Tibial nerve (tissue), 4 donors: ENCODE measurements at regions not wholly inside any gene's neighbourhood (a gene's known extent, or its start where the extent isn't known, plus 50 kb on each side); places are given as distances from the start of the nearest gene placed in this dataset.

ENCODE experiments used
- DNase-seq, 2 donors: peaks; one replicate each; pipeline ENCODE4 v3.0.0-alpha.2; 2019; ENCODE audit warnings: low spot score in 2 of 2
- H3K27ac ChIP-seq, 4 donors: fragments of 200-600 bp; sonication (generic) in 3 of 4; one replicate each; pipeline ENCODE4 v1.5.1; 2017 to 2019; ENCODE audit warnings: mild to moderate bottlenecking in 1 of 4
- H3K27me3 ChIP-seq, 2 donors: fragments of 200-600 bp; sonication (generic) in 1 of 2; one replicate each; pipeline versions ENCODE4 v1.5.1 to v1.6.0; 2017 to 2019
- H3K36me3 ChIP-seq, 3 donors: fragments of 200-600 bp; sonication (generic); one replicate each; pipeline ENCODE4 v1.5.1; 2018 to 2019
- H3K4me1 ChIP-seq, 4 donors: fragments of 200-600 bp; sonication (generic) in 3 of 4; one replicate each; pipeline ENCODE4 v1.5.1; 2017 to 2019
- H3K4me3 ChIP-seq, 4 donors: fragments of 200-600 bp; sonication (generic) in 3 of 4; one replicate each; pipeline ENCODE4 v1.5.1; 2017 to 2019; ENCODE audit warnings: mild to moderate bottlenecking in 1 of 4, moderate library complexity in 1 of 4
- H3K9me3 ChIP-seq, 4 donors: fragments of 200-600 bp; sonication (generic) in 3 of 4; one replicate each; pipeline ENCODE4 v1.5.1; 2017 to 2019
- EP300 ChIP-seq, 2 donors: sonication (generic); formaldehyde crosslinking; IDR thresholded peaks; one replicate each; pipeline ENCODE4 v1.6.1; 2017; ENCODE audit warnings: antibody characterized with exemption in 2 of 2, mild to moderate bottlenecking in 1 of 2
- POLR2A ChIP-seq, 2 donors: fragments of 450-650 bp; IDR thresholded peaks; one replicate each; pipeline ENCODE4 v1.6.1; 2017; ENCODE audit warnings: antibody characterized with exemption in 2 of 2, mild to moderate bottlenecking in 2 of 2, moderate library complexity in 2 of 2
- whole genome bisulfite sequencing, 2 donors: methylation state at CpG; one replicate each; pipeline ENCODE4 v1.1.5; 2018; 5-methylcytosine and 5-hydroxymethylcytosine counted together
- TF ChIP-seq, protein P1 (sequence below), 5 experiments: fragments of 200-600 bp in 3 of 5; fragments of 450-650 bp in 2 of 5; sonication (generic) in 3 of 5; IDR thresholded peaks; one replicate each; pipeline ENCODE4 v1.5.1; 2016 to 2019; ENCODE audit warnings: antibody characterized with exemption in 5 of 5, mild to moderate bottlenecking in 3 of 5, moderate library complexity in 2 of 5

DNA sequence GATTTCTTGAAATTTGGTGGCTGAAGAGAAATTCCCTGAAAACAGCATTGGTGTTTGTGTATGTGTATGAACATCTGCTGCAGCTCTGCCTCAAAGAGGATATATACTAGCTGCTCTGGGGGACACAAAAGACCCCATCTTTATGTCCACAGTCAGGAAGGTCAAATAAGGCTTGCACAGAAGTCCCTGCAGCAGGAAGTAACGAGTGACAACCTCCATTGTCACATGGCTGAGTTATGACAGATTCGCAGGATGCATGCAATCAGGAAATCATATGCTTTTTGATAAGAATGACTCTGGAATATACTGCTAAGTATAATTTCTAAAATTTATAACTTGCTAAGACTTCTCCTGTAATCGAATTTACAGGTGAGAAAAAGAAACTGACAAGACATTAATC, 225.9 kb upstream of the CST7 start:
- no peaks in the 10 kb centered on the region for H3K4me1 ChIP-seq
- DNase-seq = no peak
- H3K9me3 ChIP-seq = no peaks in the 10 kb centered on the region
- no peak for TF ChIP-seq EP300 (IDR thresholded peaks at IDR 0.05)
- TF ChIP-seq POLR2A (IDR thresholded peaks at IDR 0.05) = no peak
- TF ChIP-seq, protein P1, sequence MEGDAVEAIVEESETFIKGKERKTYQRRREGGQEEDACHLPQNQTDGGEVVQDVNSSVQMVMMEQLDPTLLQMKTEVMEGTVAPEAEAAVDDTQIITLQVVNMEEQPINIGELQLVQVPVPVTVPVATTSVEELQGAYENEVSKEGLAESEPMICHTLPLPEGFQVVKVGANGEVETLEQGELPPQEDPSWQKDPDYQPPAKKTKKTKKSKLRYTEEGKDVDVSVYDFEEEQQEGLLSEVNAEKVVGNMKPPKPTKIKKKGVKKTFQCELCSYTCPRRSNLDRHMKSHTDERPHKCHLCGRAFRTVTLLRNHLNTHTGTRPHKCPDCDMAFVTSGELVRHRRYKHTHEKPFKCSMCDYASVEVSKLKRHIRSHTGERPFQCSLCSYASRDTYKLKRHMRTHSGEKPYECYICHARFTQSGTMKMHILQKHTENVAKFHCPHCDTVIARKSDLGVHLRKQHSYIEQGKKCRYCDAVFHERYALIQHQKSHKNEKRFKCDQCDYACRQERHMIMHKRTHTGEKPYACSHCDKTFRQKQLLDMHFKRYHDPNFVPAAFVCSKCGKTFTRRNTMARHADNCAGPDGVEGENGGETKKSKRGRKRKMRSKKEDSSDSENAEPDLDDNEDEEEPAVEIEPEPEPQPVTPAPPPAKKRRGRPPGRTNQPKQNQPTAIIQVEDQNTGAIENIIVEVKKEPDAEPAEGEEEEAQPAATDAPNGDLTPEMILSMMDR (IDR thresholded peaks at IDR 0.05) = no peak
- H3K27me3 ChIP-seq = no peaks in the 10 kb centered on the region
- 26 to 40% methylated on average over 3 of the region's 3 CpGs for WGBS, 2 donors
- no peak overlapping the region for H3K27ac ChIP-seq
- H3K4me3 ChIP-seq = no peak overlapping the region
- H3K36me3 ChIP-seq = no peaks in the 10 kb centered on the region

DNA sequence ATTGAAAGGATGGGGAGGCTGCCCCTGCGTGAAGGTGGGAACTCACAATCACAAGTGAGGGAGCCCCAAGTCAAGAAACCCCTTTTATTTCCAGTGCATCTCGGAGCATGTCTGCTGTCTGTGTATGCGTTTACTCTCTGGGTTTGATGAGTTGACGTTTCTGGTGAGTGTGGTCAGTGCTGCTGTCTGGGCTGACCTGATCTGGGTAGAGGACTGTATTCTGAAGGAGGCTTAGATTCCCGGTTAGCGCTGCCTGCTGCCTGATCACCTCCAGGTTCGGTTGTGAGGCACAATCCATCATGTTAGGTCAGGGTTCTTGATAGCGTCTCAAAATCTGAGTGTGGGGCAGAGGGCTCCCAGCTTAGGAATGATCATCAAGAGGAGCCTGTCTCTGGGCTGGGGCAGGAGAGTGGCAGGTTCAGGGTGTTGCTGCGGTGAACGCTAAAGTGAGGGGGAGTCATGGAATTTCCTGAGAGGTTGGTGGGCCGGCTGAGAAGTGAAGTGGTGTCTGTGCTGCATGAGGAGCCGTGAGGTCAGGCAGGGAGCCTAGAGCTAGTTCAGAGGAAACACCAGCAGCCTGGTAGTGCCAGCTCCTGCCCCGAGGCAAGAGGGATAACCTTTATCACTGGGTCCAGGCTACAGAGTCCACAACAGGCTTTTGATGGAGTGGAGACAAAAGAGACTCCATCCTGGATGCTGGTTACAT, 225.3 kb upstream of the CST7 start:
- Histone ChIP-seq H3K36me3 (no peaks in the 10 kb centered on the region), H3K27me3 (no peaks in the 10 kb centered on the region), H3K27ac (no peak overlapping the region), H3K9me3 (no peaks in the 10 kb centered on the region), H3K4me3 (no peak overlapping the region), H3K4me1 (no peaks in the 10 kb centered on the region)
- TF ChIP-seq, protein P1 (IDR thresholded peaks at IDR 0.05) = no peak
- TF ChIP-seq POLR2A (IDR thresholded peaks at IDR 0.05) = no peak
- no peak for TF ChIP-seq EP300 (IDR thresholded peaks at IDR 0.05)
- DNase-seq = no peak
- 56 to 61% methylated on average over 13 of the region's 13 CpGs for WGBS, 2 donors

DNA sequence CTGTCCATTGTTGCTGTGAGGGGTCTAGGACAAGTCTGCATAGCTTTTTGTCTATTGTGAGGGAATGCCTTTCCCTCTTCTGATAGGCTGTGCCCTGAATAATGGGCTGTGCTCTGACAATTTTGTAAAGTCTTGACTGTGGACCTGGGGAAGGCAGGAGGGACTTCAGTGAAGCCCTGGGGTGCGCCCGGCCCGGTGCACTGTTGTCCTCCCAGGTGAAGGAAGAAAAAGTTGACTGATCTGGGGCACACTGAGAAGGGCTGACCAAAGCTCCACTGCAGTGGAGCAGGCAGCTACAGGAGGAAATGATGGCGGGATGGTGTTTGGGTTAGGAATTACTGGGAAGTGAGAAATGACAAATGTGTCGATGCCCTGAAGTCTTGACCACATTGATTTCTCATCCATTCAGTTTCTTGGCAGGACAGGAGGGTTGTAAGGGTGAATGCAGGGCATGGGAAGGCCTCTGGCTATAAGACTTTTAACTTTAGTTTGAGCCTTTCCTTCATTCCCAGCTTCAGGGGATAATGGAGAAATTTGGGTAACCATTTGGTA, 224.0 kb upstream of the CST7 start:
- DNase-seq = no peak
- no peaks in the 10 kb centered on the region for H3K36me3 ChIP-seq
- WGBS, 2 donors = 92 to 94% methylated on average over 5 of the region's 5 CpGs

DNA sequence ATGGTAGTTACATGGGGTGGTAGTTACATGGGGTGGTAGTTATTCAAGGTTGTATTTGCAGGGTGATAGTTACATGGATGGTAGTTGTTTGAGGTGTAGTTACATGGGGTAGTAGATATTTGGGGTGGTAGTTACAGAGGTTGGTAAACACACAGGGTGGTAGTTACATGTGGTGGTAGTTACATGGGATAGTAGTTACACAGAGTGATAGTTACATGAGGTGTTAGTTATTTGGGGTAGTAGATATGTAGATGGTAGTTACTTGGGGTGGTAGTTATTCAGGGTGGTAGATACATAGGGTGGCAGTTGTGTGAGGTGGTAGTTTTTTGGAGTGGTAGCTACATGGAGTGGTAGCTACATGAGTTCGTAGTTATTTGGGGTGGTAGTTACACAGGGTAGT, 221.3 kb upstream of the CST7 start:
- Histone ChIP-seq H3K4me1 (no peaks in the 10 kb centered on the region), H3K27ac (no peak overlapping the region), H3K27me3 (no peaks in the 10 kb centered on the region), H3K36me3 (no peaks in the 10 kb centered on the region), H3K9me3 (no peaks in the 10 kb centered on the region), H3K4me3 (no peak overlapping the region)
- TF ChIP-seq POLR2A (IDR thresholded peaks at IDR 0.05) (no peak), EP300 (IDR thresholded peaks at IDR 0.05) (no peak)
- TF ChIP-seq, protein P1 (IDR thresholded peaks at IDR 0.05) = no peak
- DNase-seq = no peak
- 87 to 95% methylated on average over 1 of the region's 1 CpG for WGBS, 2 donors

More for the DNA sequence above, 224.0 kb upstream of the CST7 start:
- Histone ChIP-seq H3K27me3 (no peaks in the 10 kb centered on the region), H3K27ac (no peak overlapping the region), H3K4me3 (no peak overlapping the region), H3K4me1 (no peaks in the 10 kb centered on the region), H3K9me3 (no peaks in the 10 kb centered on the region)
- TF ChIP-seq, protein P1 (IDR thresholded peaks at IDR 0.05) = no peak
- TF ChIP-seq EP300 (IDR thresholded peaks at IDR 0.05) (no peak), POLR2A (IDR thresholded peaks at IDR 0.05) (no peak)

DNA sequence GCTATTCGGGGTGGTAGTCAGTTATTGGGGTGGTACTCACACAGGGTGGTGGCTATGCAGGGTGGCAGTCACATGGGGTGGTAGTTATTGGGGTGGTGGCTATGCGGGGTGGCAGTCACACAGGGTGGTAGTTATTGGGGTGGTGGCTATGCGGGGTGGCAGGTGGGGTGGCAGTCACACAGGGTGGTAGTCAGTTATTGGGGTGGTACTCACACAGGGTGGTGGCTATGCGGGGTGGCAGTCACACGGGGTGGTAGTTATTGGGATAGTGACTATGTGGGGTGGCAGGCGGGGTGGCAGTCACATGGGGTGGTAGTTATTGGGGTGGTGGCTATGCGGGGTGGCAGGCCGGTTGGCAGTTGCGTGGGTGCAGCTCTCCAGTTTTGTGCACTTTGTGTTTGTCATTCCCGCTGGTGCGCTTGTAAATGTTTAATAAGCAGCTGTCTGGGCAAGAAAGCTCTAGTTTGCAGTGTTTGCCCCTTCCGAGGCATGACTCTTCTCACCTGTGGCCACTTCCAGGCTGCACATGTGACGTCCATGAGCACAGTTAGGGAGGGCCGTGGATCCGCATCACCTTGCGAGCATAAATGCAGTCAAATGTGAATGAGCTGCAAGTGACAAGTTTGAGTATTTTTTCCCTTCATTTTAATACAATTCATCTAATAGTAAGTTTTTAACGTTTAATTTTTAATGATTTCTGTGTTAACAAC, 219.0 kb upstream of the CST7 start:
- H3K4me3 ChIP-seq = no peak overlapping the region
- no peaks in the 10 kb centered on the region for H3K36me3 ChIP-seq
- H3K27ac ChIP-seq = no peak overlapping the region
- DNase-seq = no peak
- WGBS, 2 donors = 93 to 96% methylated on average over 17 of the region's 17 CpGs
- TF ChIP-seq, protein P1 (IDR thresholded peaks at IDR 0.05) = no peak
- no peak for TF ChIP-seq POLR2A (IDR thresholded peaks at IDR 0.05)
- no peak for TF ChIP-seq EP300 (IDR thresholded peaks at IDR 0.05)
- no peaks in the 10 kb centered on the region for H3K27me3 ChIP-seq
- no peaks in the 10 kb centered on the region for H3K9me3 ChIP-seq
- H3K4me1 ChIP-seq = no peaks in the 10 kb centered on the region
